Natural killer cell treated with Interleukin-12 subunit alpha and Interleukin-12 subunit beta and Interleukin-15 and Interleukin-18, amount 100 ng/mL, for 72 hours (primary cell): ENCODE measurements at regions not wholly inside any gene's neighbourhood (a gene's known extent, or its start where the extent isn't known, plus 50 kb on each side); places are given as distances from the start of the nearest gene placed in this dataset.

Experiments used
- ATAC-seq, 2 donors: fragments of 150-1000 bp; cut with Tn5 transposase in 1 of 2; sonication (Bioruptor Pico), chemical (Tn5 transposase) in 1 of 2; 2 replicates each; pipeline ENCODE4 v1.10.0; 2021
- DNase-seq: peaks from one replicate; pipeline ENCODE4 v3.0.0; 2022; ENCODE audit warnings: low spot score
- H3K27ac Mint-ChIP-seq, 2 donors: 1 replicate in 1 of 2; 2 replicates in 1 of 2; pipeline ENCODE4 v1.8.0; 2022; ENCODE audit warnings: mixed read lengths in 2 of 2, mild to moderate bottlenecking in 1 of 2, moderate library complexity in 1 of 2
- H3K27me3 Mint-ChIP-seq, 2 donors: 1 replicate in 1 of 2; 2 replicates in 1 of 2; pipeline ENCODE4 v1.8.0; 2022; ENCODE audit warnings: mixed read lengths in 2 of 2
- H3K36me3 Mint-ChIP-seq: one replicate; pipeline ENCODE4 v1.8.0; 2022; ENCODE audit warnings: mixed read lengths
- H3K4me1 Mint-ChIP-seq, 2 donors: 1 replicate in 1 of 2; 2 replicates in 1 of 2; pipeline ENCODE4 v1.8.0; 2022; ENCODE audit warnings: low read depth in 2 of 2, mixed read lengths in 2 of 2, mild to moderate bottlenecking in 1 of 2
- H3K4me3 Mint-ChIP-seq: one replicate; pipeline ENCODE4 v1.8.0; 2022; ENCODE audit warnings: mixed read lengths
- H3K9me3 Mint-ChIP-seq: 2 replicates; pipeline ENCODE4 v1.8.0; 2022; ENCODE audit warnings: mixed read lengths

- Mint-ChIP-seq H3K9me3 (no peaks in the 10 kb centered on the region), H3K36me3 (no peaks in the 10 kb centered on the region), H3K4me1 (no peaks in the 10 kb centered on the region), H3K27ac (no peak overlapping the region), H3K4me3 (no peak overlapping the region), H3K27me3 (peaks cover 1 to 2% of the 10 kb centered on the region in 2 donors)
- ATAC-seq (no peak), DNase-seq (no peak)
Observed at GRCh38 chr22:27525711-27526110, 275.8 kb downstream of the MN1 start.

- Mint-ChIP-seq H3K9me3 (no peaks in the 10 kb centered on the region), H3K4me1 (no peaks in the 10 kb centered on the region), H3K36me3 (no peaks in the 10 kb centered on the region), H3K27ac (no peak overlapping the region), H3K27me3 (peaks cover 5% of the 10 kb centered on the region in 2 donors), H3K4me3 (no peak overlapping the region)
- DNase-seq (no peak), ATAC-seq (no peak)
Observed at GRCh38 chr22:27526901-27527300, 274.7 kb downstream of the MN1 start.

- Mint-ChIP-seq H3K36me3 (no peaks in the 10 kb centered on the region), H3K9me3 (no peaks in the 10 kb centered on the region), H3K4me3 (no peak overlapping the region), H3K27me3 (peaks cover 3 to 5% of the 10 kb centered on the region in 2 donors), H3K4me1 (no peaks in the 10 kb centered on the region), H3K27ac (no peak overlapping the region)
- DNase-seq (no peak), ATAC-seq (no peak)
Observed at GRCh38 chr22:27531782-27532530, 269.6 kb downstream of the MN1 start.

GRCh38 chr22:27533105-27533745, 268.3 kb downstream of the MN1 start:
- H3K36me3 Mint-ChIP-seq = no peaks in the 10 kb centered on the region
- no peaks in the 10 kb centered on the region for H3K4me1 Mint-ChIP-seq
- H3K4me3 Mint-ChIP-seq = no peak overlapping the region
- DNase-seq (no peak), ATAC-seq (no peak)
- H3K27me3 Mint-ChIP-seq = peaks cover 3 to 5% of the 10 kb centered on the region in 2 donors
- no peak overlapping the region for H3K27ac Mint-ChIP-seq
- H3K9me3 Mint-ChIP-seq = no peaks in the 10 kb centered on the region

- H3K27ac Mint-ChIP-seq = no peak overlapping the region
- DNase-seq (no peak), ATAC-seq (no peak)
- peaks cover 3 to 5% of the 10 kb centered on the region in 2 donors for H3K27me3 Mint-ChIP-seq
- no peaks in the 10 kb centered on the region for H3K36me3 Mint-ChIP-seq
- H3K4me1 Mint-ChIP-seq = no peaks in the 10 kb centered on the region
- no peaks in the 10 kb centered on the region for H3K9me3 Mint-ChIP-seq
- H3K4me3 Mint-ChIP-seq = no peak overlapping the region
Observed at GRCh38 chr22:27534720-27535125, 266.8 kb downstream of the MN1 start.

- Mint-ChIP-seq H3K36me3 (no peaks in the 10 kb centered on the region), H3K27me3 (peaks cover 3 to 5% of the 10 kb centered on the region in 2 donors), H3K4me3 (no peak overlapping the region), H3K9me3 (no peaks in the 10 kb centered on the region), H3K4me1 (no peaks in the 10 kb centered on the region), H3K27ac (no peak overlapping the region)
- ATAC-seq = no peak
- DNase-seq = no peak
Observed at GRCh38 chr22:27535452-27535851, 266.1 kb downstream of the MN1 start.

GRCh38 chr22:27537501-27537900, 264.1 kb downstream of the MN1 start:
- no peaks in the 10 kb centered on the region for H3K27me3 Mint-ChIP-seq
- no peaks in the 10 kb centered on the region for H3K4me1 Mint-ChIP-seq
- H3K4me3 Mint-ChIP-seq = no peak overlapping the region
- H3K36me3 Mint-ChIP-seq = no peaks in the 10 kb centered on the region
- H3K27ac Mint-ChIP-seq = no peak overlapping the region
- no peak for ATAC-seq
- no peaks in the 10 kb centered on the region for H3K9me3 Mint-ChIP-seq
- DNase-seq = no peak

GRCh38 chr22:27538666-27539065, 262.9 kb downstream of the MN1 start:
- DNase-seq = no peak

GRCh38 chr22:27540247-27540646, 261.3 kb downstream of the MN1 start:
- no peaks in the 10 kb centered on the region for H3K4me1 Mint-ChIP-seq
- no peak for DNase-seq
- no peak overlapping the region for H3K4me3 Mint-ChIP-seq
- no peak for ATAC-seq
- H3K27ac Mint-ChIP-seq = no peak overlapping the region
- H3K9me3 Mint-ChIP-seq = no peaks in the 10 kb centered on the region
- H3K36me3 Mint-ChIP-seq = no peaks in the 10 kb centered on the region
- no peaks in the 10 kb centered on the region for H3K27me3 Mint-ChIP-seq

More at GRCh38 chr22:27538666-27539065, 262.9 kb downstream of the MN1 start:
- Mint-ChIP-seq H3K4me3 (no peak overlapping the region), H3K27ac (no peak overlapping the region), H3K9me3 (no peaks in the 10 kb centered on the region), H3K4me1 (no peaks in the 10 kb centered on the region), H3K36me3 (no peaks in the 10 kb centered on the region), H3K27me3 (no peaks in the 10 kb centered on the region)
- ATAC-seq = no peak

- ATAC-seq = no peak
Observed at GRCh38 chr22:27540656-27541396, 260.7 kb downstream of the MN1 start.

GRCh38 chr22:27541836-27542235, 259.7 kb downstream of the MN1 start:
- peak in 1 of 2 donors; percentile 4 for ATAC-seq
- Mint-ChIP-seq H3K27ac (no peak overlapping the region), H3K9me3 (no peaks in the 10 kb centered on the region), H3K4me1 (no peaks in the 10 kb centered on the region), H3K4me3 (no peak overlapping the region), H3K27me3 (no peaks in the 10 kb centered on the region), H3K36me3 (no peaks in the 10 kb centered on the region)
- no peak for DNase-seq

More at GRCh38 chr22:27540656-27541396, 260.7 kb downstream of the MN1 start:
- no peaks in the 10 kb centered on the region for H3K36me3 Mint-ChIP-seq
- H3K27ac Mint-ChIP-seq = no peak overlapping the region
- no peak for DNase-seq
- H3K9me3 Mint-ChIP-seq = no peaks in the 10 kb centered on the region
- no peaks in the 10 kb centered on the region for H3K27me3 Mint-ChIP-seq
- H3K4me1 Mint-ChIP-seq = no peaks in the 10 kb centered on the region
- H3K4me3 Mint-ChIP-seq = no peak overlapping the region

GRCh38 chr22:27542602-27543001, 259.0 kb downstream of the MN1 start:
- H3K9me3 Mint-ChIP-seq = no peaks in the 10 kb centered on the region
- no peaks in the 10 kb centered on the region for H3K36me3 Mint-ChIP-seq
- no peak for DNase-seq
- H3K27me3 Mint-ChIP-seq = no peaks in the 10 kb centered on the region
- no peak for ATAC-seq
- no peak overlapping the region for H3K4me3 Mint-ChIP-seq
- no peak overlapping the region for H3K27ac Mint-ChIP-seq
- H3K4me1 Mint-ChIP-seq = no peaks in the 10 kb centered on the region

- no peaks in the 10 kb centered on the region for H3K4me1 Mint-ChIP-seq
- H3K9me3 Mint-ChIP-seq = no peaks in the 10 kb centered on the region
- DNase-seq (no peak), ATAC-seq (no peak)
- no peaks in the 10 kb centered on the region for H3K36me3 Mint-ChIP-seq
- no peak overlapping the region for H3K4me3 Mint-ChIP-seq
- no peaks in the 10 kb centered on the region for H3K27me3 Mint-ChIP-seq
- no peak overlapping the region for H3K27ac Mint-ChIP-seq
Observed at GRCh38 chr22:27543460-27543859, 258.1 kb downstream of the MN1 start.

GRCh38 chr22:27545085-27545484, 256.5 kb downstream of the MN1 start:
- ATAC-seq = no peak
- no peak overlapping the region for H3K27ac Mint-ChIP-seq
- DNase-seq = no peak
- H3K27me3 Mint-ChIP-seq = no peaks in the 10 kb centered on the region
- H3K4me1 Mint-ChIP-seq = no peaks in the 10 kb centered on the region
- no peak overlapping the region for H3K4me3 Mint-ChIP-seq
- no peaks in the 10 kb centered on the region for H3K9me3 Mint-ChIP-seq
- no peaks in the 10 kb centered on the region for H3K36me3 Mint-ChIP-seq
